Ovary (tissue), 3 donors: ENCODE measurements at regions not wholly inside any gene's neighbourhood (a gene's known extent, or its start where the extent isn't known, plus 50 kb on each side); places are given as distances from the start of the nearest gene placed in this dataset.

Experiments
- POLR2A ChIP-seq: fragments of 450-650 bp; IDR thresholded peaks from one replicate; pipeline ENCODE4 v1.6.1; 2017; ENCODE audit warnings: antibody characterized with exemption, mild to moderate bottlenecking, moderate library complexity
- TF ChIP-seq, protein P1 (sequence below), 3 donors: fragments of 450-650 bp in 2 of 3; fragments of 200-600 bp in 1 of 3; IDR thresholded peaks; one replicate each; pipeline versions ENCODE4 v1.5.1 to v1.8.0; 2016 to 2022; ENCODE audit warnings: antibody characterized with exemption in 3 of 3, mild to moderate bottlenecking in 1 of 3
- donor health status: DM: no; HTN: no; CAD: no.

DNA sequence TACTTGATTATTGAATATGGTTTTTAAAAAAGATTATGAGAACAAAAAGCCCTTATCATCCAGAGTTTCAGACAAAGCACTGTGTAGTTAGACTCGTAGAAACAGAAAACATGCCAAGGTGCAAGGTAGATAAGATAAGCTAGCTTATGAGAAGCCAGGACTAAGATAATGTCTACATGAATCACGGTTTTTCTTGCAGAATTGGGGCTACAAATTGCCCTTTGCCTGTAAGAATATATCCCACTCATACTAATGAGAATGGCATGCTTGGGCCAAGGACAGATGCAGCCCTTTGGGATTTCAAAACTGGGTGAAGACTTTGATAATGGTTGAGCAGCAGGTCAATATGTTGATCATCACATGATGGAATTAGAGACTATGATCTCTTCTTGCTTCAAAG, 165.3 kb upstream of the PREP start:
- TF ChIP-seq, protein P1, sequence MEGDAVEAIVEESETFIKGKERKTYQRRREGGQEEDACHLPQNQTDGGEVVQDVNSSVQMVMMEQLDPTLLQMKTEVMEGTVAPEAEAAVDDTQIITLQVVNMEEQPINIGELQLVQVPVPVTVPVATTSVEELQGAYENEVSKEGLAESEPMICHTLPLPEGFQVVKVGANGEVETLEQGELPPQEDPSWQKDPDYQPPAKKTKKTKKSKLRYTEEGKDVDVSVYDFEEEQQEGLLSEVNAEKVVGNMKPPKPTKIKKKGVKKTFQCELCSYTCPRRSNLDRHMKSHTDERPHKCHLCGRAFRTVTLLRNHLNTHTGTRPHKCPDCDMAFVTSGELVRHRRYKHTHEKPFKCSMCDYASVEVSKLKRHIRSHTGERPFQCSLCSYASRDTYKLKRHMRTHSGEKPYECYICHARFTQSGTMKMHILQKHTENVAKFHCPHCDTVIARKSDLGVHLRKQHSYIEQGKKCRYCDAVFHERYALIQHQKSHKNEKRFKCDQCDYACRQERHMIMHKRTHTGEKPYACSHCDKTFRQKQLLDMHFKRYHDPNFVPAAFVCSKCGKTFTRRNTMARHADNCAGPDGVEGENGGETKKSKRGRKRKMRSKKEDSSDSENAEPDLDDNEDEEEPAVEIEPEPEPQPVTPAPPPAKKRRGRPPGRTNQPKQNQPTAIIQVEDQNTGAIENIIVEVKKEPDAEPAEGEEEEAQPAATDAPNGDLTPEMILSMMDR (IDR thresholded peaks at IDR 0.05): no peak
- TF ChIP-seq POLR2A: no peak
